OCI-LY3 (cell line): ENCODE measurements at regions not wholly inside any gene's neighbourhood (a gene's known extent, or its start where the extent isn't known, plus 50 kb on each side); places are given as distances from the start of the nearest gene placed in this dataset.

Experiments
- H2AFZ ChIP-seq: fragments of 200-600, 300-600 bp; shearing (Covaris generic); 2 replicates; pipeline ENCODE4 v1.6.0; 2014; ENCODE audit warnings: antibody characterized with exemption, low read depth, low read length
- H3K27ac ChIP-seq: fragments of 200-600, 300-600 bp; sonication (generic); 2 replicates; pipeline ENCODE4 v1.5.1; 2014; ENCODE audit warnings: mild to moderate bottlenecking, low read length, moderate library complexity, mixed read lengths
- H3K27me3 ChIP-seq: fragments of 200-600, 300-600 bp; sonication (generic); 2 replicates; pipeline ENCODE4 v1.6.1; 2014; ENCODE audit warnings: low read depth, low read length, mixed read lengths
- H3K36me3 ChIP-seq: fragments of 200-600, 300-600 bp; sonication (generic); replicated peaks from 2 replicates; pipeline ENCODE3; 2014; ENCODE audit warnings: low read depth, low read length, mixed read lengths
- H3K4me1 ChIP-seq: fragments of 300-600, 200-600 bp; sonication (generic); 2 replicates; pipeline ENCODE4 v1.6.1; 2014; ENCODE audit warnings: low read length, mixed read lengths
- H3K4me2 ChIP-seq: fragments of 200-600, 300-600 bp; sonication (generic); 2 replicates; pipeline ENCODE4 v1.6.1; 2014; ENCODE audit warnings: low read length, mixed read lengths
- H3K4me3 ChIP-seq: fragments of 300-600, 200-600 bp; sonication (generic); 2 replicates; pipeline ENCODE4 v1.5.1; 2014; ENCODE audit warnings: antibody characterized with exemption, mild to moderate bottlenecking, low read length, moderate library complexity
- H3K79me2 ChIP-seq: fragments of 300-600, 200-600 bp; shearing (Covaris generic); 2 replicates; pipeline ENCODE4 v1.6.1; 2014; ENCODE audit warnings: mild to moderate bottlenecking, low read length, mixed read lengths
- H3K9ac ChIP-seq: fragments of 300-600, 200-600 bp; shearing (Covaris generic); 2 replicates; pipeline ENCODE4 v1.6.0; 2014; ENCODE audit warnings: mild to moderate bottlenecking, low read length, moderate library complexity
- H3K9me3 ChIP-seq: fragments of 200-600, 300-600 bp; shearing (Covaris generic); 2 replicates; pipeline ENCODE4 v1.6.1; 2014; ENCODE audit warnings: low read length, mixed read lengths; ENCODE audit not compliant: insufficient read depth
- H4K20me1 ChIP-seq: fragments of 200-600, 300-600 bp; sonication (generic); 2 replicates; pipeline ENCODE4 v1.6.1; 2016; ENCODE audit warnings: low read length, mixed read lengths; ENCODE audit not compliant: insufficient read depth
- EZH2phosphoT487 ChIP-seq: fragments of 200-600 bp; shearing (Covaris generic); IDR thresholded peaks from 2 replicates; pipeline ENCODE4 v1.6.1; 2018; ENCODE audit warnings: antibody characterized with exemption, mixed run types, low read depth
- TF ChIP-seq, protein P1 (sequence below): fragments of 200-600, 300-600 bp; sonication (generic); IDR thresholded peaks from 2 replicates; pipeline ENCODE4 v1.5.1; 2014; ENCODE audit warnings: antibody characterized with exemption, low read length, low read depth

DNA sequence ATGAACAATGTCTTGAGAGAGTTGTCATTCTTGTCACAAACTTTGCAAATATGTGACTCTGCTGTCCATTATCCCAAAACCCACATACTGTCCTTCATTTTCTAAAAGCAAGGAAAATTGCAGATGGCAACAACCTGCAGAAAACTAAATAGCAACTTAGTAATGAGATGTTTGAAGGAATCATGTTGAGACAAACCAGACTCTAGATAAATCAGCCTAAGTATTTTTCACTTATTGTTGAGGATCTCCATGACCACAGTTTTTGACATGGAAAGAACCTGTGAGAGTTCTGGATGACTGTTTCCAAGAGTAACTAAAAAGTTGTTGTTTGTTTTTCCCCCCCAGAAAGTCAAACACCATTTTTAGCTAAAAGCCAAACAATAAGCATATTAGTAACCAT, 535.2 kb upstream of the ZNF608 start:
- H3K9me3 ChIP-seq: no peaks in the 10 kb centered on the region
- H3K4me1 ChIP-seq: no peaks in the 10 kb centered on the region
- H2AFZ ChIP-seq: no peak overlapping the region
- no peak overlapping the region for H3K4me2 ChIP-seq
- no peaks in the 10 kb centered on the region for H3K36me3 ChIP-seq
- no peak overlapping the region for H3K4me3 ChIP-seq
- H3K27ac ChIP-seq: no peak overlapping the region
- no peaks in the 10 kb centered on the region for H3K79me2 ChIP-seq
- no peaks in the 10 kb centered on the region for H3K27me3 ChIP-seq
- no peak for TF ChIP-seq EZH2phosphoT487
- TF ChIP-seq, protein P1, sequence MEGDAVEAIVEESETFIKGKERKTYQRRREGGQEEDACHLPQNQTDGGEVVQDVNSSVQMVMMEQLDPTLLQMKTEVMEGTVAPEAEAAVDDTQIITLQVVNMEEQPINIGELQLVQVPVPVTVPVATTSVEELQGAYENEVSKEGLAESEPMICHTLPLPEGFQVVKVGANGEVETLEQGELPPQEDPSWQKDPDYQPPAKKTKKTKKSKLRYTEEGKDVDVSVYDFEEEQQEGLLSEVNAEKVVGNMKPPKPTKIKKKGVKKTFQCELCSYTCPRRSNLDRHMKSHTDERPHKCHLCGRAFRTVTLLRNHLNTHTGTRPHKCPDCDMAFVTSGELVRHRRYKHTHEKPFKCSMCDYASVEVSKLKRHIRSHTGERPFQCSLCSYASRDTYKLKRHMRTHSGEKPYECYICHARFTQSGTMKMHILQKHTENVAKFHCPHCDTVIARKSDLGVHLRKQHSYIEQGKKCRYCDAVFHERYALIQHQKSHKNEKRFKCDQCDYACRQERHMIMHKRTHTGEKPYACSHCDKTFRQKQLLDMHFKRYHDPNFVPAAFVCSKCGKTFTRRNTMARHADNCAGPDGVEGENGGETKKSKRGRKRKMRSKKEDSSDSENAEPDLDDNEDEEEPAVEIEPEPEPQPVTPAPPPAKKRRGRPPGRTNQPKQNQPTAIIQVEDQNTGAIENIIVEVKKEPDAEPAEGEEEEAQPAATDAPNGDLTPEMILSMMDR: no peak
- no peak overlapping the region for H3K9ac ChIP-seq
- no peaks in the 10 kb centered on the region for H4K20me1 ChIP-seq

DNA sequence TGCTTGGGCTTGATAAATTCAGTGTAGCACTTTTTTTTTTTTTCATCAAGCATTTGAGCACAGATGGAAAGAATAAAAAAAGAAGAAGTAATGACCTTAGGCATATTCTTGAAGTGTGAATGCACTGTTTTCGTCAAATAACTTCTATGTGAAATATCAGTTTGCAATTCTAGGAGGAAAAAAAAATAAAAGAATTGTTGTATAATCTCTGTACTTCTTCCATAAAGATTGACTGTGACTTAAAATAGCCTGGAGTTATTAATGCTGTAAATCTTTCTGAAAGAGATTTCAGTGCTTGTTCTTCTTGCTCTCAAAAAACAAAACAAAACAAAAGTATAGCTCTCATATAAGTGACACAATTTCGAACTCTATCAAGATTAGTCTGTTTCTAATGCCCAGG, 536.9 kb upstream of the ZNF608 start:
- Histone ChIP-seq H3K4me3 (no peak overlapping the region), H3K27me3 (no peaks in the 10 kb centered on the region), H4K20me1 (no peaks in the 10 kb centered on the region), H3K36me3 (no peaks in the 10 kb centered on the region), H3K79me2 (no peaks in the 10 kb centered on the region), H3K4me1 (no peaks in the 10 kb centered on the region), H2AFZ (no peak overlapping the region), H3K9me3 (no peaks in the 10 kb centered on the region), H3K27ac (no peak overlapping the region), H3K9ac (no peak overlapping the region), H3K4me2 (no peak overlapping the region)
- no peak for TF ChIP-seq EZH2phosphoT487
- TF ChIP-seq, protein P1: no peak

DNA sequence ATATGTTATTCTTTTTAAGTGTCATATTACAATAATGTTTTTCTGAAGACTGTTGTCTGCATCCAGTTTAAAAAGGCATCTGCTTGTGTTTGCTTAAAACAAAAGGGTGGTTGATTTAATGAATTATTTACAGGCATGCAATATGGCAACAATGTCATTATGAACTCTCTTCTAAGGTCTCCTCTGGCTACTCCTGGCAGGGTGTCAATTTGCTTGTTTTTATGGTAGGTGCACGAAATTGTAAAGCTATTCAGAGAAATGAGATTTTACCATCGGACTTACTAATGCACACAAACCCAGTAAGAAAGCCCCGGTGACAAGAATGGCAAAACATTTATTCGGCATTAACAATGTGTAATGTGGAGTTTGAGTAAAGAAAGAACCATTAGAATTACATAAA, 539.8 kb upstream of the ZNF608 start:
- peaks cover 4% of the 10 kb centered on the region; the same call in 1 of the 2 replicates for H3K4me1 ChIP-seq
- H3K4me3 ChIP-seq: no peak overlapping the region
- H3K9me3 ChIP-seq: no peaks in the 10 kb centered on the region
- no peaks in the 10 kb centered on the region for H3K79me2 ChIP-seq
- H3K4me2 ChIP-seq: no peak overlapping the region
- H2AFZ ChIP-seq: no peak overlapping the region
- no peak overlapping the region for H3K9ac ChIP-seq
- H3K27me3 ChIP-seq: no peaks in the 10 kb centered on the region
- H4K20me1 ChIP-seq: no peaks in the 10 kb centered on the region
- H3K27ac ChIP-seq: no peak overlapping the region
- TF ChIP-seq, protein P1: no peak
- no peak for TF ChIP-seq EZH2phosphoT487
- no peaks in the 10 kb centered on the region for H3K36me3 ChIP-seq

GRCh38 chr5:125289606-125290005, 543.2 kb upstream of the ZNF608 start:
- Histone ChIP-seq H3K36me3 (no peaks in the 10 kb centered on the region), H3K9me3 (no peaks in the 10 kb centered on the region), H3K9ac (no peak overlapping the region), H4K20me1 (no peaks in the 10 kb centered on the region), H3K27ac (no peak overlapping the region), H2AFZ (no peak overlapping the region), H3K4me2 (no peak overlapping the region), H3K4me3 (no peak overlapping the region), H3K4me1 (peaks cover 11% of the 10 kb centered on the region), H3K79me2 (no peaks in the 10 kb centered on the region), H3K27me3 (no peaks in the 10 kb centered on the region)
- TF ChIP-seq EZH2phosphoT487: no peak
- TF ChIP-seq, protein P1: no peak
